Inflammatory macrophage treated with lipopolysaccharide for 4 hours (primary cell): ENCODE measurements at regions not wholly inside any gene's neighbourhood (a gene's known extent, or its start where the extent isn't known, plus 50 kb on each side); places are given as distances from the start of the nearest gene placed in this dataset.
"Not testable (repeated sequence)": the region's sequence is repeated elsewhere in the genome, so short reads cannot be mapped to it uniquely, and the experiment has no call there.

Source experiments
- DNase-seq: peaks from one replicate; pipeline ENCODE4 v3.0.0-alpha.2; 2020

DNA sequence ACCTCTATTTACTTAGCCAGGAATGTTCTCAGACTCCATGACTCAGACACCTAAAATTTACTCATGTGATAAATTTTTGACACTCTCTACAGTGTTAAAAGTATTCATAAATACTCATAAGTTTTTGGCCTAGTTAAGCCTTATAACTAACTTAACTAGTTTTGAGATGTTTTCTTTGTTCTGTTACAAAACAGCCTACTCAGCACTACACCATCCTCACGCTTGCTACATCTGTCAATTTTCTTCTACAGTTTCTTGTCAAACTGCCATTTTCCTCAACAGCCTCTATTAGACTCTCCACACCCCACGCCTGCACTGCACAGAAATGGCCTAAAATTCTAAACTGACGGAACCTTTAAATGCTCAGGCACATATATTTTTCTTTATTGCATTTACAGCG lies 195.5 kb downstream of the ANXA1 start:
- DNase-seq, result no peak

DNA sequence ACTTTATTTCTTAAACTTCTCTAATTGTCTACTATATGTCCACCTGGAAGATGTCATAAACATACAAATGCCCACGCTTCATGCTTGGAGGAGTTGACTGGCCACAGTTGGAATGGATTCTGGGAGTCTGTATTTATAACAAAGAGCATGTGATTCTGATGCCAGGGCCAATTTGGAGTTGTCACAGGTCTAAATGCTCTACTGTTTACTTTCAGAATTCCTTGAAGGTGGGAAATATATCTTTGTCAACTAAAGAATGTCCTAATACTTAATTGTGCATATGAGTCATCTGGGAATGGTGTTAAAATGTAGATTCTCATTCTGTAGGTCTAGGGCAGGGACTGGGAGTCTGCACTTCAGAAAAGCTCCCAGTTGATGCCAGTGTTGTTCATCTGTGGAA lies 196.1 kb downstream of the ANXA1 start:
- no peak for DNase-seq

DNA sequence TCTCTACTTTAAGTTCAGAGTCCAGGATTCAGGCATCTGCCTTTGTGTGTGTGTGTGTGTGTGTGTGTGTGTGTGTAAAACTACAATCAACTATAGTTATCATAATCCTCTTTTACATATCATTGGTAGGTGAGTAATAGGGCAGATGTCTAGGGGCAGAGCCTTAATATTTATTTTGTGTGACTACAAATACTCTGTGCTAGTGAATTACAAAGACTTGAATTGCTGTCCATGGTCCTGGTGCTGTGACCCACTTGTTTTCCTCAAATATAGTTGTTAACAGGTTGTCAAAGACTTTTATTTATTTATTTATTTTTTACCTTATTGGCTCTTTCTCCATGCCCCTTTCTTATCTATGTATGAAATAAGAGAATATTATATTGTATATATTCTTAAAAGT lies 196.8 kb downstream of the ANXA1 start:
- DNase-seq, result no peak

DNA sequence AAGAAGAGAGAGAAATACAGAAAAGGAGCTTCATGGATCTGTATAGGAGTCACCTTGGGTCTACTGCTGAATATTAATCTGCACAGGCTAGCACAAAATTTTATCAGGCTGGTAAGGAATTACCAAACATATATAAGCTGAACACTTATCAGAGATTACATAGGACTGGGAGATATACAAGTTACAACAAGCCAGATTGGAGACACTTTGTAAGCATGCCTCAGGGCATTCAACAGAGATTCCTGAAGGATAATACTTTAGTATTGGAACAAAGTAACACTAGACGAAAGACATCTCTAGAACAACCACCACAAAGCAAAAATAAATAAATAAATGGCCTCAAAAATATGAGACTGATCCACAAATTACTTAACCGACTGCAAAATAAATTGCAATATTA lies 197.8 kb downstream of the ANXA1 start:
- no peak for DNase-seq

DNA sequence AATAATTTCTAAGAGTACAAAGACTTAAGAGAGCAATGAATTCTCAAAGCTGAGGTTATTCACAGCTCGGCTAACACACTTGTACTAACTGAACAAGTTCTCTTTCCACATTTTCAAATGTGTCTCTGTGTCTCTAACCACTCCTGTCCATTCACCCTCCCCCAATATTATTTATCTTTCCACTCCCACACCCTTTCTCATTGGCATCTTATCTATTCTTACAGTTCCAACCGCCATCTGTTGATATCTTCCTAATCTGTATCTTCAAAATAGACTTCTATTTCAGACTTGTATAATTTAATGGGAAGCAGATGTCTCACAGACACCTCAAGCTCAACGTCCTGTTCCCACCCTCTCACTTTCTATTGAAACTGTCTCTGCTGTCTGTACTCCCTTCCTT lies 205.9 kb downstream of the ANXA1 start:
- DNase-seq, result no peak

DNA sequence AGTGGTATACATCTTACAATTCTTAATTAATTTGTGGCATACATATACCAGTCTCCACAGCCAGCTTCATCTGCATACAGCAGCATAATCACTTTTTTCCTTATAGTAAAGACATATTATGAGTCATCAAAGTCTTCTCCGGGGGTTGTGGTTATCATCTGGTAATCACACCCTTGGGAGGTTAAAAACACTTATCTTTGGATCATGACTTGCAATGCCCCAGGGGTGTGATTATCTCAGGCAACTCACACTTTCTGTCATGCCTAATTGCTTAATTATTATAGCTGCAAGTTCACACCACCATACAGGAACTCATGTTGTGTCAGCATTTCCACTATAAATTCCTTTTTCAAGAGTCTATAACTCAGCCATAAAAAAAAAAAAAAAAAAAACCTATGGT lies 218.4 kb downstream of the ANXA1 start:
- DNase-seq, result no peak

DNA sequence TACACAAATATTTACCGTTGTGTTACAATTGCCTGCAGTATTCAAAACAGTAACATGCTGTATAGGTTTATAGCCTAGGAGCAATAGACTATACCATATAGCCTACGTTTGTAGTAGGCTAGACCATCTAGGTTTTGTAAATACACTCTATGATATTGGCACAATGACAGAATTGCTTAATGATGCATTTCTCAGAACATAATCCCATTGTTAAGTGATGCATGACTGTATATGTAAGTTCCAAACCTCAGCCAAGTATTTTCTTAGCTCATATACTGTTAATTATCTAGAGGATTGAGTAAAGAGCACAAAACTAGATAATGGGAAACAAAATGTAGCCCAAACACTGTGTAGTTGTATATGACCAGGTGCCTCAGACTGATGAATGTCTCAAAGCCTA lies 220.1 kb downstream of the ANXA1 start:
- no peak for DNase-seq

DNA sequence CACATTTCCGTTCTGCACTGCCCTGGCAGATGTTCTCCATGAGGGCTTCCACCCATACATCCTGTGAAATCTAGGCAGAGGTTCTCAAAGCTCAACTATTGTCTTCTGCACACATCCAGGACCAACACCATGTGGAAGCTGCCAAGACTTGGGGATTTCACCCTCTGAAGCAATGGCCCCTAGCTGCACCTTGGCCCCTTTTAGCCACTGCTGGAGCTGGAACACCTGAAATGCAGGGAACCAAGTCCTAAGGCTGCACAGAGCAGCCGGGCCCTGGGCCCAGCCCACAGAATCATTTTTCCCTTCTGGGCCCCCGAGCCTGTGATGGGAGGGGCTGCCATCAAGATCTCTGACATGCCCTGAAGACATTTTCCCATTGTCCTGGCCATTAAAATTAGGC lies 228.7 kb downstream of the ANXA1 start:
- no peak for DNase-seq

DNA sequence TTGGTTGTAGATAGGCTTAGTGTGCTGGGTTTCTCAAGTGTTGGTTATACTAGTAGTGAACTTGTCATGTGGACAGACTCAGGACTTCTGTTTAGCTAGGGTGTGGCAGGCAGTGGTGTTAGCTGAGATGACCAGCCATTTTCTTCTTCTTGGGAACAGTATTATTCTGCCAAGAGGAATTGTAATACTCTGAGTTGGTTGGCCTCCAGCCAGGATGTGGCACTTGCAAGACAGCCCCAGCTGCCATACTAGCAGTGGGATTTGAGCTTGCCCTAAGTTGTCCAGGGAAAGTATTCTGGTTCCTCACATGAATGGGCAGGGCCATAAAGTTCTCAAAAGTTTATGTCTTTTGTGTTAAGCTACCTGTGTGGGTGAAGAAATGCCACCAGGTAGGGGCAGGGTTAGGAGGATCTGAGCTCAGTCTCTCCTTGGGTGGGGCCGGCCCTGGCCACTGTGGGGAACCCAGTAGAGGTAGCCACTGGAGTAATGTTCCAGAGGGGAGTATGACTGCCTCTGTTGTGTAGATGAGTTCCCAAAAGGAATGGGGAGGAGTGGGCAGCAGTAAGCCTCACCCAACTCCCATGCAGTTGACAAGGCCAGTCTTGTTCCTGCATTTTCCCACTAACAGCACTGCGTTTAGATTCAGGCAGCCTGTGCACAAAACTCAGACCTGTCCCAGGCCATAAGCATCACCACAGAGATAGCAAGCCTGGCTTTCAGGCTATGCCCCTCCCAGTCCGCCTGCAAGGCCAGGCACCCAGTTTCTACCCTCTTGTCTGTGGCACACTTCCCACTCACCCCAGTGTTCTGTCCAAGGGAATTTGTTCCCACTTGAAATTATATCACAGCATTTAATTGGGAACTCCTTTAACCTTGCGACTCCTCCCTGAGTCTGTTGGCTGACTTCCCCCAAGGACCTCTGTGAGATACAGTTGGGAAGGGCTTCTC lies 250.7 kb downstream of the ANXA1 start:
- no peak for DNase-seq

DNA sequence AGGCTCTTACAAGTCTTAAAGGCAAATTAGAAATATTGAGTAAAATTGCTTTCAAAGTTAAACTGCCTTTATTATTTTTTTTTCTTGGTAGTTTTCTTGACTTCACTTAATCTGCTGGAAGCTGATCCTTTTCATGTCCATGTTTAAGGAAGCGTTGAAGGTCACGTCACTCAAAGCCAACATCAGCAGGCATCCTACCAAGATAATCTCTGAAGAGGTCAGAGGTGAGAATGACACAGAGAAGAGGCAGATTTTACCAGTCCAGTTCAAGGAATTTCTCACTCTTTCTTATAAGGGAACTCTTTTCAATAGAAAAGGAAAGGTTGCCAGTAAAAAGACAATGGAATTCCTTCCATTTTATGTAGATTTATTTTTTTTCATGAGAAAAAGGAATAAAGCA lies 259.8 kb downstream of the ANXA1 start:
- DNase-seq, result no peak

DNA sequence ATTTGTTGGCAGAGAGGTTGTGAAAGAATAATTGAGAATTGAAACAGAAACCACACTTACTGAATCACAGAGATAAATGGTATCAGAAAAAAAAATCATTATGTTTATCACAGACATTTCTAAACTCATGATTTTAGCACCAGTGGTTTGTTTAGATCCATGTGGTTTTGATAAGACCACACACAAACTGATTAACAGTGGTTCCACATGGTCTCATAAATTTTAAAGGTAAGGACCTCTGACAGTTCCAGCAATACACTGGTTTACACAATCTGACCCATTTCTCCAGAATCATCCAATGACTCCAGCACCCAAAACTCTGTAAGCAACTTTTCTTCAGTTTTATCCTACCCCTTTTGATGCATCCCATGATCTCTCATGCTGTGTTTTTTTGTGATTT lies 261.2 kb downstream of the ANXA1 start:
- peak; percentile 2 for DNase-seq

DNA sequence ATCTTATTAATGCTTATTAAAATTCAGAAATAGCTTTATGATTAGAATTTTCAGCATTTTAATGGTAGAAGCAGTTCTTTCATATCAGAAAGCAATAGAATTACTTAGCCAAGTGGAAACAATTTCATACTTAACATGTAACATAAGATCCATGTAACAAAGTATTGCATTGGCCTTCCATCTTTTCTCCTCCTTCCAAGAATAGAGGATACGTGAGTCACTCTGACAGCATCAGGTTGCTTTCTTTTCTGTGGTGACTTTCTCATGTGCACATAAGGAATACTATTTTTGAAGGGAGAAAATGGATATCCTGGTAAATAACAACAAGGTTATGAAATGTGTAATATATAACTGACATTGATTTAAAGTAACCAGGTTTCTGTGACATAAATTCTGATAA lies 272.2 kb downstream of the ANXA1 start:
- no peak for DNase-seq

DNA sequence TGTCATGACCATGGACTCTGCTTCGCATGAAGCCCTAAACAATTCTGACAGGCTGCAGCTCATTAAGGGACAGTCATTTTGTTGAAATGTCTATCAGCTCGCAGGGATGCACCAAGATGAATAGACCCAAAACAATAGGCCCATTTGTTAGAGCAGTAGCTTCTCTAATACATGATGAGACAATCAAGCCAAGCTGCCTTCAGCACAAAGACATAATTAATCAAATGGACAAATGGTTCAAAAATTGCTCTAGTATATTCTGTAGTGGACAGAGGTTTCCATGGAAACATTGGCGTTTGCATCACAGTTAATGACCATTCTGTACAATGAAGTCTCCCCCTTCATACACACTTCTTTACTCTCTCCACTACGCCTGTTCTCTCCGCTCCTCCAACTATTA lies 274.6 kb downstream of the ANXA1 start:
- no peak for DNase-seq

DNA sequence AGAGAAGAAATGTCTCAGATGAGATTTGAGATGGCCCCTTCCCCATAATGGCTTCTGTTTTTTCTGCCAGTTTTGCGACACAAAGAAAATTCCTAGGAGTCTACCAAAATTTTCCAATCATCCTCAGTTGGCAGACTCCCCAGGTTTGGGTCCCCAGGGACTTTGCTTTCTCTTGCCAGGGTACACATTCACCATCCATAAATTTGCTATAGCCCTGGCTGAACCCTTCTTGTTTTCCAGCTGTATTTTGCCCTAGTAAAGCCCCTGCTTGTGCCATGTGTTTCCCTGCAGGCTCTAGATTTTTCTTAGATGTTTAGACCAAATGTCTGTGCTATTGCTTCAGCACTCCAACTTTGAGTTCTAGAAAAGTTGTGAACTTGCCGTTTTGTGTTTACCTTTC lies 283.2 kb downstream of the ANXA1 start:
- DNase-seq, result no peak

DNA sequence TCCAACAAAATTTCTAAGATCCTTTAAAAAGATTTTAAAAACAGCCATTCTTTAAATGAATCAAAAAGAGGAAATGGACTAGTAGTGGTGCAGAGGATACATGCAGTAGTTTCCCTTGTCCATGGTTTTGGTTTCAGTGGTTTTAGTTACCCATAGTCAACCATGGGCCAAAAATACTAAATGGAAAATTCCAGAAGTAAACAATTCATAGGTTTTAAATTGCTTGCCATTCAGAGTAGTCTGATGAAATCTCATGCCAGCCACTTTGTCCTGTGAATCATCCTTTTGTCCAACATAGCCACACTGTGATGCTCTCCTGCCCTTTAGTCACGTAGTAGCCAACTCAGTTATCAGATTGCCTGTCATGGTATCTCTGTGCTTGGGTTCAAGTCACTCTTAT lies 286.1 kb downstream of the ANXA1 start:
- DNase-seq, result peak; percentile 19

DNA sequence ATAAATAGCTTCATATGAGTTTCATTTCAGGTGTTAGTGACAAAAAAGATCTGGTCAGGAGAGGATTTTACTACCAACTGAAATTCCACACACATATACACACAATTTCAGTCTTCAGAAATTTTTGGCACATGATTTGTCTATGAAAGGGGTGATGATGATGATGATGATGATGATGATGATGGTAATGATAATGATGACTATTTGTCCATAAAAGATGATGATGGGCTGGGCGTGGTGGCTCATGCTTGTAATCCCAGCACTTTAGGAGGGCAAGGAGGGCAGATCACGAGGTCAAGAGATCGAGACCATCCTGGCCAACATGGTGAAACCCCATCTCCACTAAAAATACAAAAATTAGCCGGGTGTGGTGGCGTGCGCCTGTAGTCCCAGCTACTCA lies 288.2 kb downstream of the ANXA1 start:
- DNase-seq, result not testable (repeated sequence)

DNA sequence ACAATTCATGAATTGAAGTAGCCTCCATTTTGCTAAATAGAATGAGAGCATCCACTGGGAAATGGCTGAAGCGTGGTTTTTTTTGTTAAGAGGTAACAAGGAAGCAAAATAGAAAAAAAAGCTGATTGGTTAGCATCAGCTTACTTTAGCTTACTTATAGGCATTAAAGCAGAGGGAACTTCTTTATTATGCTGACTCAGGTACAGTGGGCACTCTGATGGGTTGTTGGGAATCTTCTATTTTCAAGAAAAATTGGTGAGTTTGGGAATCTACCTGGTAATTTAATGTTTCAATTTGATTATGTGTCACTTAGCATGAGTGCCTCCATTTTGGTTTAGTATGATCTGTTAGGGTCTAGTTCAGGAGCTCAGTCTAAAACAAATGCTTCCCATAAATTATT lies 289.6 kb downstream of the ANXA1 start:
- no peak for DNase-seq

DNA sequence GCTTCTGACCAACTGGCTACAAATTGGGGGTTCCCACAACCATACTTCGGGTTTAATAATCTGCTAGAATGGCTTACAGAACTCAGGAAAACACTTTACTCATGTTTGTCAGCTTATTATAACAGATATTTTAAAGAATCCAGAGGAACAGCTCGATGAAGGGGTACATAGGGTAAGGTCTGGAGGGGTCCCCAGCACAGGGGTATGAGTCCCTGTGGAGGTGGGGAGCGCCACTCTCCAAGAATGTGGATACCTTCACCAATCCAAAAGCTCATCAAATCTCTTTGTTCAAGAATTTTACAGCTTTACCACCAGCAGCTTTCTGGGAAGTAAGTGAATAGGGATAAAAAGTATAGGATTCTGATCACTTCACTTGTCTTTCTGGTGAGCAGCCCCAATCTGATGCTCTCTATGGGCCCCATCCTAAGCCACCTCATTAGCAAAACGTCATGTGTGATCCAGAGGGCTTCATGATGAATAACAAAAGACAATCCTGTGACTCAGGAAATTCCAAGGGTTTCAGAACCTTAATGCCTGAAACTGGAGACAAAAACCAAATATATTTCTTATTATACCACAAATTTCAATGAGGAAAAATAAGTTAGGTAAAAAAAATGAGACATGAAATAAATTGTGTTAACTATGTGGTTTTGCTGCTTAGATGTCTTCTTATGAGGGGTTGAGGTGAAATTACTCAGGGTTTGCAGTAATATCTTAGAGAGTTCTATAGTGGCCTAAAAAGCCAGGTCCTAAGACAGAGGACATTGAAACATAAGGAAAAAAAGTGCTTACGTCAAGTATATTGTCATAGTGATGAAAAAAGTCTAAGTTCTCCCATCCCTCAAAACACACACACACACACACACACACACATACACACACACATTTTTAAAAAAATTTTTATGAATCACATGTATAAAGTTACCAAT lies 290.5 kb downstream of the ANXA1 start:
- no peak for DNase-seq

DNA sequence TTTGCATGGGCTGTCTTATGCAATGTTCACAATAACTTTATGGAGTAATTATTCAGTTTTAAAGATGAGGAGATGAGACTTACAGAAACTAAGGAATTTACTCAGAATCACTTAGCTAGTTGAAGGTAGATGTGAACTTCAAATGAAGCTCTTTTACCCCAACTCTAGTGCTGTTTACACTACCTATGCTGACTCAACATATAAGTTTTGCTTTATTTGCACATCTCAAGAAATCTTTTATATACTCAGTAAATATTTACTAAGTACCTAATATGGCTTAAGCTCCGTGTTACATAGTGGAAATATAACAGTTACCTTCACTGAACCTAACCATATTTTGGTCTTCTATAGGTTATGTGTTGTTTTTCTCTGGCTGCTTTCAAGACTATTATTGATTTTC lies 293.2 kb downstream of the ANXA1 start:
- DNase-seq, result no peak

DNA sequence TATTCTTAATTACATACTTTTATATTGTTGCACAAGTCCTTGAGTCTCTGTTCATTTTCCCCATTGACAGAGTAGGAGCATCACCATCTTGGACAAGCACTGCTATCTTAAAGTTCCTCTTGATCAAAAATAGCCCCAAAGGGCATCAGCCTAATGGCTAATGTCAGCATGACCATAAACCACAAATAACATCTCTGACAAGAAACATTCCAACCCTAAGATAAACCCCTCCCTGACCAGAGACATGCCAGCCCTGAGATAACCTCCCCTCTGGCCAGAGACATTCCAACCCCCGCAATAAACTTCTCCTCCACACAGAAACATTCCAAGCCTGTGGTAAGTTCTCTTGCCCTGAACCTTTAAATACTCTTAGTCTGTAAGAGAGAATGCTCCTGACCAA lies 293.7 kb downstream of the ANXA1 start:
- DNase-seq, result not testable (repeated sequence)

DNA sequence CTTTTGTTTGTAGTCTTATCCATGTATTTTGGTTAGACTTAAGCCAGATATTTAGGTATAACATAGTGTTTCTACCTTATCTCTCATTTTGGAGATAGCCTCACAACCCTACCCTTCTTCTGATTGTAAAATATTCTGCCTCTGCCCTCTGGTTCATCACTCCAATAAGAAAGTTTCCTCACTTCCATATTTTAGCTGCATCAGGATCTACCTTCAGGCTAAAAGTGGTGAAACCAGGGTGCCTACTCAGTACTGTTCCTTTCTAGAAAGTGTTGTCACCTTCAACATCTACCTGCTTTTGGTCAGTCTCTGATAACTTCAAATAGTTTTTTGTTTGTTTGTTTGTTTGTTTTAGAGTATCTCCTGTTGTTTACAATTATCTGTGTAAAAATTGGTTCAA lies 294.6 kb downstream of the ANXA1 start:
- no peak for DNase-seq

DNA sequence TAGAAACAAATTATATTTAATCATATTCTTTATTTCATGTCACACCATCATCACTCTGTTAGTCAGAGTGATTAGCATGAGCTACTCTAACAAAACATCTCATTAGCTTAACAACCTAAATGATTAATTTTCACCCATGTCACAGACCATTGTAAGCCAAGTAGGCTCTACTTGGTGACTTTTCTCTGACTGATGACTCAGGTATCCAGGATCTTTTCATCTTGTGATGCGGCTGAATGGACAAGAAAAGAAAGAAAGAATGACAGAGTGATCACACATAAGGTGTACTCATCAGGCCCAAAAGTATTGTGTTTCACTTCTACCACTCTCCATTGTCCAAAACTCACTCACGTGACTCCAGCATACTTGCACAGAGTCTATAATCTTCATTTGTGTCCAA lies 299.3 kb downstream of the ANXA1 start:
- no peak for DNase-seq

DNA sequence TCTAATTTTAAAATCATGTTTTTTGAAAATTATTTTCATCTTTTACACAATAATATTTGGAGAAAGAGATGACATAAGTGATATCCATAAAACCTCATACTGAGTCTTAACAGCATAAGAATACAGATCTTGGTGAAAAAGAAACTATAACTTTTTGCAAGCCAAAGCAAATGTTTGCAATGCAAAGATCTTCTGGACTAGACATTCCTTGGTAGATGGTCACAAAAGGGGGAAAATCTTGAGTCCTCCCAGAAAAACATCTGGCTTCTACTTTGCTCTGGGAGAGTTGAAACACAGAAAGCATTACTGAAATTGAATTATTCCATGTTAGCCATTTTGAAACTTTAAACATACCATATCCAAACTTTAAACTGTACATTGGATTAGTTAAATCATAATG lies 308.2 kb downstream of the ANXA1 start:
- DNase-seq, result no peak

DNA sequence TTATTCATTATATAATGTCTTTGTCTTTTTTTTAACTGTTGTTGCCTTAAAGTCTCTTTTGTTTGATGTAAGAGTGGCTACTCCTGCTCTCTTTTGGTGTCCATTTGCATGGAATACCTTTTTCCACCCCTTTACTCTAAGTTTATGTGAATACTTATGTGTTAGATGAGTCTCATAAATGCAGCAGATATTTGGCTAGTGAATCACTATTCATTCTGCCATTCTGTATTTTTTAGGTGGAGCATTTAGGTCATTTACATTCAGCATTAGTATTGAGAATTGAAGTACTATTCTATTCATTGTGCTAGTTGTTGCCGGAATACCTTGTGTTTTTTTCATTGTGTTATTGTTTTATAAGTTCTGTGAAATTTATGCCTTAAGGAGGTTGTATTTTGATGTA lies 317.1 kb downstream of the ANXA1 start:
- DNase-seq, result no peak
